ENCODE measurements at regions not wholly inside any gene's neighbourhood (a gene's known extent, or its start where the extent isn't known, plus 50 kb on each side); places are given as distances from the start of the nearest gene placed in this dataset.

DNA sequence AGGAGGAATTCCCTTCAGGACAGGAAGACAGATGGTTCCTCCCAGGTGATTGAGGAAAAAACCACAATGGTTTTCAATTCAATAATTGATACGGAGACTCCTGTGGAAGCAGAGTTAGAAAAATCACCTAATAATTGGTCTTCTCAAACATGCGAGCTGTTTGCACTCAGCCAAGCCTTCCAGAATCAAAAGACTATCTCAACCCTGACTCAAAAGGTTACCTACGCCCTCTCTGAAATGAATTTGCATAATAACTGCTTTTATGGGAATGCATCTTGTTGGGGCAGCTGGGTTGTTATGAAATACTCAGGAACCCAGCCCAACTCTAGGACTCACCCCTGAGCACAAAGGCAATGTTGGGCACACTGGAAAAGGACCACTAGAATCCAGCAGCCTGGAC, 66.9 kb upstream of the ARSJ start:
- TF ChIP-seq POLR2A (IDR thresholded peaks at IDR 0.05), result no peak
- TF ChIP-seq, protein P1, sequence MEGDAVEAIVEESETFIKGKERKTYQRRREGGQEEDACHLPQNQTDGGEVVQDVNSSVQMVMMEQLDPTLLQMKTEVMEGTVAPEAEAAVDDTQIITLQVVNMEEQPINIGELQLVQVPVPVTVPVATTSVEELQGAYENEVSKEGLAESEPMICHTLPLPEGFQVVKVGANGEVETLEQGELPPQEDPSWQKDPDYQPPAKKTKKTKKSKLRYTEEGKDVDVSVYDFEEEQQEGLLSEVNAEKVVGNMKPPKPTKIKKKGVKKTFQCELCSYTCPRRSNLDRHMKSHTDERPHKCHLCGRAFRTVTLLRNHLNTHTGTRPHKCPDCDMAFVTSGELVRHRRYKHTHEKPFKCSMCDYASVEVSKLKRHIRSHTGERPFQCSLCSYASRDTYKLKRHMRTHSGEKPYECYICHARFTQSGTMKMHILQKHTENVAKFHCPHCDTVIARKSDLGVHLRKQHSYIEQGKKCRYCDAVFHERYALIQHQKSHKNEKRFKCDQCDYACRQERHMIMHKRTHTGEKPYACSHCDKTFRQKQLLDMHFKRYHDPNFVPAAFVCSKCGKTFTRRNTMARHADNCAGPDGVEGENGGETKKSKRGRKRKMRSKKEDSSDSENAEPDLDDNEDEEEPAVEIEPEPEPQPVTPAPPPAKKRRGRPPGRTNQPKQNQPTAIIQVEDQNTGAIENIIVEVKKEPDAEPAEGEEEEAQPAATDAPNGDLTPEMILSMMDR (IDR thresholded peaks at IDR 0.05 in 4 of 5, conservative IDR thresholded peaks at IDR 0.05 in 1 of 5), result no peak

Data from gastrocnemius medialis (tissue), 4 donors.